ENCODE measurements at regions not wholly inside any gene's neighbourhood (a gene's known extent, or its start where the extent isn't known, plus 50 kb on each side); places are given as distances from the start of the nearest gene placed in this dataset.
"Not testable (repeated sequence)": the region's sequence is repeated elsewhere in the genome, so short reads cannot be mapped to it uniquely, and the experiment has no call there.

DNA sequence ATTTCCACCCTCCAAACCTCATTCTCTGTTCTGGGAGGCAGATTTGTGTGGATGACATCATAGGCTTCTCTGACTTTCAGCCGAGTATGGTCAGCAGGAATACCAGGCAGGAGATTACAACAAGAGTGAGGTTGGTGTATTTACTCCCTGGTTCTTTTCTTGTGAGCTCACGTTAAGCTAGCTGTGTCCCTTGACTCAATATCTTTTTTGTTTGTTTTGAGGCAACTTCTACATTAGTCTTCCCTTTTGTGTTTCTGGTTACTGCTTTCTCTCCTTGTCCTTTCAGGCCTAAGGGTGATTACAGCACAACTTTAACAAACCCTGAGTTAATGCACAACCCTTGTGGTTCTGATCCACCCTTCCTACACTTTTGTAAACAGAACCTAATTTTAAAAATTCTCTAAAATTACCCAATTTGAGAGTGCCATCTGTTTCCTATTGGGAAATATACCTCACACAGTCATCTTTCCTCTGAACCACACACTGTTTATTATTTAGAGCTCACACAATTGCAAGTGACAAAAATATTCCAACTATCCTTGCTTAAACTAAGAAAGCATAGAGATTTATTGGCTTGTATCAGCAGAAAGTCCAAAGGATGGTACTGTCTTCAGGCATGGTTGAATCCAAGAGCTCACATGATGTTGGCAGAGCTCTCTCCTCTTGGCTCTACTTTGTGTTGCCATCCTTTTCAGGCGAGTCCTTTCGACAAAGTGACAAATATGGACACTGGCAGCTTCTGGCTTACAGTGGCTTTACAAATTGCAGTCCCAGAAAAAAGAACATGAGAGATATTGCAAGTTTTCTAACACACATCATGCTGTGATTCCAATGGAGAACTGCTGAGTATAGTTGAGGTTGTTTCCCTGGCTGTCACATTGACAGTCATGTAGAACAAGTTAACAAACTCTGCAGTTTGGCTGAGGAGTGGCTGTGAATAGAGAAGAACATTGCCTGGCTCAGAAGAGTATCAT is 150.5 kb upstream of the DDIT4L start:
- DNase-seq (ENCODE audit: low read depth in 4 of 4, low spot score in 3 of 4), result no peak

DNA sequence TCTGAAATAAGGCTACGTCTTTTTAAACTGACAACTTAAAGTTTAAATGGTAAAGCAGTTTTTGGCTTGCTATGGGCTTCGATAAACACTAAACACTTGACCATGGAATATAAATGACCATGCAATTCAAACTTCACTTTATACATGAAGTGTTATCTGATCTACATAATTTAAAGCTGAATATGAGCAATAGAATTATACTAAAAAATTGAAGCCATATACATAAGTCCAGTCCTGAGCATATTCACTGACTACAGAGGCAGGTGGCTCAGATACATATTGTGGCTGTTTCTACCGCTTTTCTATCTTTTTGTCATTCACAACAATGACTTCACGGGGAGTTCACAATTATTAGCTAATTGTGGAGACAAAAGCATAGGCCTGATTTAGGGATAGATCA is 149.6 kb upstream of the DDIT4L start:
- no peak for DNase-seq (ENCODE audit: low read depth in 4 of 4, low spot score in 3 of 4)

GRCh38 chr4:100333491-100333890 is 143.2 kb upstream of the DDIT4L start:
- not testable (repeated sequence) for DNase-seq (ENCODE audit: low read depth in 4 of 4, low spot score in 3 of 4)

- DNase-seq (ENCODE audit: low read depth in 4 of 4, low spot score in 3 of 4), result no peak
Observed at GRCh38 chr4:100317032-100317864, 127.0 kb upstream of the DDIT4L start.

- DNase-seq (ENCODE audit: low read depth in 4 of 4, low spot score in 3 of 4), result no peak
Observed at GRCh38 chr4:100314057-100314456, 123.8 kb upstream of the DDIT4L start.

GRCh38 chr4:100312615-100313350 is 122.5 kb upstream of the DDIT4L start:
- no peak for DNase-seq (ENCODE audit: low read depth in 4 of 4, low spot score in 3 of 4)

GRCh38 chr4:100311181-100311580 is 120.9 kb upstream of the DDIT4L start:
- no peak for DNase-seq (ENCODE audit: low read depth in 4 of 4, low spot score in 3 of 4)

GRCh38 chr4:100306018-100306417 is 115.8 kb upstream of the DDIT4L start:
- DNase-seq (ENCODE audit: low read depth in 4 of 4, low spot score in 3 of 4), result no peak

- DNase-seq (ENCODE audit: low read depth in 4 of 4, low spot score in 3 of 4), result no peak
Observed at GRCh38 chr4:100302061-100303026, 112.1 kb upstream of the DDIT4L start.

- peak in 1 of 4 donors; percentile 19 for DNase-seq (ENCODE audit: low read depth in 4 of 4, low spot score in 3 of 4)
Observed at GRCh38 chr4:100299046-100299840, 109.0 kb upstream of the DDIT4L start.

DNA sequence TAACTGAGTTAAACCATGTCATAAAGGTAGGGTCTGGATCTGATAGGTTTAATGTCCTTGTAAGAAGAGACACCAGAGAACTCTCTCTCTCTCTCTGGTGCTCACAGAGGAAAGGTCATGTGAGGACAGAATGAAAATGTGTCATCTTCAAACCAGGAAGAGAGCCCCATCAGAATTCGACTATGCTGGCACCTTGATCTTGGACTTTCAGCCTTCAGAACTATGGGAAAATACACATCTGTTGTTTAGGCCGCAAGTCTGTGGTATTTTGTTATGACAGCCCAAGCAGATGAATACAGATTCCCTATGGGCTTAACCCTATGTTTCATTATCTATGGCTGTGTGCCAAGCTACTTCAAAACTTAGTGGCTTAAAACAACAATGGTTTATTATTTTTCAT is 105.5 kb upstream of the DDIT4L start:
- DNase-seq (ENCODE audit: low read depth in 4 of 4, low spot score in 3 of 4), result no peak

DNA sequence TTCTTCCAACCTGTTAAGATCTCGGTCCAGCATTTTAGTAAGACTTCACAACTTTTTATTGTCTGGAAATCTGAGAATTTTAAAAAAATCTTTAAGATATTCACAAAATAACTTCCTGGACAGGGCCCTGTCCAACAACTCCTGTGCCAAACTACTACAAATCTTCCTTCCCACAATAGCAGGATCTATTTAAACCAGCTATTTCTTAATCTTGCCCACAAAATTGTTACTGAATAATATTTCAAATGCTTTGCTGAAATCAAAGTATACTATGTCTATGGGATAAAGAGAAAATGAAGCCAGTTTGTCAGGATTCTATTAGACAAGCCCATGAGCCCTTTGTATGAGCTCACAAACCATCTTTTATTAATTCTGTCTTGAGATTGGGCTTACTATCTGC is 104.1 kb upstream of the DDIT4L start:
- DNase-seq (ENCODE audit: low read depth in 4 of 4, low spot score in 3 of 4), result no peak

GRCh38 chr4:100290585-100290984 is 100.3 kb upstream of the DDIT4L start:
- no peak for DNase-seq (ENCODE audit: low read depth in 4 of 4, low spot score in 3 of 4)

- DNase-seq (ENCODE audit: low read depth in 4 of 4, low spot score in 3 of 4), result no peak
Observed at GRCh38 chr4:100289946-100290345, 99.7 kb upstream of the DDIT4L start.

DNA sequence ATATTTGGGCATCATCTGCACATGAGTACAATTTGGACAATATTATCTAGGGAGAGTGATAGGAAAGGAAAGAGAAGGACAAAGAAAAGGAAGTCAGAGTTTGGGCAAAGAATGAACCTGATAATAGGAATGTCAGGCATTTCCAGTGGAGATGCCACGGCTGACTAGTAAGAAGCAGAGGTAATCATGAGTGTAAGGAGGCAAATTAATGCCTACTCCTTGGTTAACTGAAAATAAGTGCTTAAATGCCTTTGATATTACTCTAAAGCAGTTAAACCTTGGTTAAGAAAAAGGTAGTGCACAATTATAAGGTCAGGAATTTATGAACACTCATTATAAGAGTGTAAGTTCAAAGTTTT is 99.2 kb upstream of the DDIT4L start:
- no peak for DNase-seq (ENCODE audit: low read depth in 4 of 4, low spot score in 3 of 4)

DNA sequence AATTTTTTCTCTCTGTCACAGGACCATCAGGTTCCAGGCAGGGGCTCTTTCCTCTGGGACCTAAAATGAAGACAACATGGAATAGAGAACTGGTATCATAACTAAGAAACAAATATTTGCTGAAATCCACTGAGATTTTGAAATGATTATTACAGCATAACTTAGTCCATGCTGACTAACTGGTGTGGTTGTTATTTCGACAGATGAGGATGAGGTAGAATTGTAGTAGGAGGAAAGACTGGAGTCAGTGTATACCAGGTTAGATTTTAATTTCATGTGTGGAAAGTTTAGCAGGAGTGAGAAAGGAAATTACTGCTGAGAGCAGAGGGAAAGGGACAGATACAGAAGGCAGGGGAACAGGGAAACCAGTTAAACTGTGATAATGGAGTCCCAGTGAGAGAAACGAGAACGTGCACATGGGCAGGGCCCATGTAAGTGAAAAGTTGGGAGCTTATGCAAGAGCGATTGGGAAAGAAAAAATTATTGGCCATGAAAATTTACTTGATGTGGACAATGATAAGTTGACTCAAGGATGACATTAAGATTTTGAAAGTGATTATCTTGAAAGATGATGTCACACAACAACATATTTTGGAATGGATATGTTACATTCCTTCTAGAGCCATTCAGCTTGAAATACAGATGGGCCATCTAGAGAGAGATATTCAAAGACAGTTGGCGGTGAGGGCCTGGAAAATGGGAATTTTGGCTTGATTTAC is 98.7 kb upstream of the DDIT4L start:
- no peak for DNase-seq (ENCODE audit: low read depth in 4 of 4, low spot score in 3 of 4)

- no peak for DNase-seq (ENCODE audit: low read depth in 4 of 4, low spot score in 3 of 4)
Observed at GRCh38 chr4:100288161-100288560, 97.9 kb upstream of the DDIT4L start.

- peak in 2 of 4 donors; percentile 25 to 36 for DNase-seq (ENCODE audit: low read depth in 4 of 4, low spot score in 3 of 4)
Observed at GRCh38 chr4:100287534-100287933, 97.3 kb upstream of the DDIT4L start.

All from right renal pelvis (tissue), 4 donors.